Lower leg skin (tissue), 4 donors: ENCODE measurements at regions not wholly inside any gene's neighbourhood (a gene's known extent, or its start where the extent isn't known, plus 50 kb on each side); places are given as distances from the start of the nearest gene placed in this dataset.

Experiments used
- DNase-seq, 2 donors: peaks; one replicate each; pipeline ENCODE4 v3.0.0-alpha.2; 2019; ENCODE audit warnings: low spot score in 2 of 2
- H3K4me3 ChIP-seq: fragments of 200-600 bp; sonication (generic); 2 replicates; pipeline ENCODE4 v1.5.1; 2017; ENCODE audit warnings: mild to moderate bottlenecking, low read depth; ENCODE audit not compliant: poor library complexity, severe bottlenecking
- CTCF ChIP-seq, 3 donors: fragments of 450-650 bp; IDR thresholded peaks; one replicate each; pipeline ENCODE4 v1.5.1; 2016; ENCODE audit warnings: antibody characterized with exemption in 3 of 3, mild to moderate bottlenecking in 3 of 3, moderate library complexity in 2 of 3
- POLR2A ChIP-seq, 2 donors: fragments of 450-650 bp; IDR thresholded peaks; one replicate each; pipeline ENCODE4 v1.6.1; 2016 to 2017; ENCODE audit warnings: antibody characterized with exemption in 2 of 2, mild to moderate bottlenecking in 1 of 2, moderate library complexity in 1 of 2
- WGBS, 2 donors: methylation state at CpG; one replicate each; pipeline ENCODE4 v1.1.5; 2018; 5-methylcytosine and 5-hydroxymethylcytosine counted together
- intact Hi-C: fragments of 100-400 bp; cut with DNase I; formaldehyde crosslinking; loops from one replicate; pipeline ENCODE4 v1.15.0; 2023; ENCODE audit warnings: low total_unique reads

GRCh38 chr6:98498144-98498775 lies 336.1 kb upstream of the POU3F2 start:
- WGBS, 2 donors, result 62 to 65% methylated on average over 7 of the region's 7 CpGs
- TF ChIP-seq CTCF (IDR thresholded peaks at IDR 0.05) (no peak), POLR2A (IDR thresholded peaks at IDR 0.05) (no peak)
- no peak overlapping the region for H3K4me3 ChIP-seq
- intact Hi-C loops, result no loop called here
- no peak for DNase-seq

- TF ChIP-seq CTCF (IDR thresholded peaks at IDR 0.05) (no peak), POLR2A (IDR thresholded peaks at IDR 0.05) (no peak)
- WGBS, 2 donors, result 15 to 33% methylated on average over 3 of the region's 3 CpGs
- H3K4me3 ChIP-seq, result no peak overlapping the region
- intact Hi-C loops, result no loop called here
- no peak for DNase-seq
These were observed 335.5 kb upstream of the POU3F2 start for GRCh38 chr6:98498866-98499265.

- 79 to 80% methylated on average over 2 of the region's 2 CpGs for WGBS, 2 donors
- intact Hi-C loops, result no loop called here
- TF ChIP-seq CTCF (IDR thresholded peaks at IDR 0.05) (no peak), POLR2A (IDR thresholded peaks at IDR 0.05) (no peak)
- no peak for DNase-seq
- H3K4me3 ChIP-seq, result no peak overlapping the region
These were observed 320.2 kb upstream of the POU3F2 start for GRCh38 chr6:98514073-98514720.

- 88 to 94% methylated on average over 1 of the region's 1 CpG for WGBS, 2 donors
- no peak overlapping the region for H3K4me3 ChIP-seq
- intact Hi-C loops, result no loop called here
- TF ChIP-seq POLR2A (IDR thresholded peaks at IDR 0.05), result no peak
- TF ChIP-seq CTCF (IDR thresholded peaks at IDR 0.05), result no peak
- no peak for DNase-seq
These were observed 319.6 kb upstream of the POU3F2 start for GRCh38 chr6:98514796-98515195.

GRCh38 chr6:98516206-98516605 lies 318.2 kb upstream of the POU3F2 start:
- no peak for DNase-seq
- TF ChIP-seq CTCF (IDR thresholded peaks at IDR 0.05) (no peak), POLR2A (IDR thresholded peaks at IDR 0.05) (no peak)
- intact Hi-C loops, result no loop called here
- 40 to 51% methylated on average over 2 of the region's 2 CpGs for WGBS, 2 donors
- H3K4me3 ChIP-seq, result no peak overlapping the region

GRCh38 chr6:98516866-98517265 lies 317.5 kb upstream of the POU3F2 start:
- no peak for TF ChIP-seq POLR2A (IDR thresholded peaks at IDR 0.05)
- TF ChIP-seq CTCF (IDR thresholded peaks at IDR 0.05), result no peak
- 27 to 41% methylated on average over 4 of the region's 4 CpGs for WGBS, 2 donors
- DNase-seq, result no peak
- H3K4me3 ChIP-seq, result no peak overlapping the region
- intact Hi-C loops, result no loop called here
